HG03342 (cell line): ENCODE measurements at regions not wholly inside any gene's neighbourhood (a gene's known extent, or its start where the extent isn't known, plus 50 kb on each side); places are given as distances from the start of the nearest gene placed in this dataset.
A peak's percentile ranks its signal among the peaks of the same experiment; 100 is the strongest.

Source experiments
- ATAC-seq: cut with Tn5 transposase; IDR thresholded peaks from one replicate; pipeline ENCODE4 v1.9.1; 2021; ENCODE audit warnings: mild to moderate bottlenecking, moderate library complexity; ENCODE audit not compliant: unreplicated experiment

DNA sequence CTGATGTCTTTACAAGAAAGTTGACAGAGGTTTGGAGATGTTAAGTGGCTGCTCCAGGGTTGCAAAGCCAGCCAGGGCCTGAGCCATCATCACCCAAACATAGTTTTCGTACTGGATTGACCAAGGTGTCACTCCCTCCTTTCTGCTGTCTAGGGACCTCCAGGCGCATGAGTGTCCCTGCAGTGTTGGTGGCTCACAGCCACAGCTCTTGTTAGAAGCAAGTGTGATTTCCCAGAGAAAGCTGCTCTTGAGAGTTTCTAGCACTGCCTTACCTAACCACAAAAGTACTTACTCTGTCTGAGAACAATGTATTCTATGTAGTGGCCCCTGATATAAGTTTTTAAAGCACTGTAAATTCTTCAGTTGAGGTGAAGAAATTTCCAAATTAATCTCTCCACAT lies 144.1 kb downstream of the SOX2 start:
- ATAC-seq = no peak

DNA sequence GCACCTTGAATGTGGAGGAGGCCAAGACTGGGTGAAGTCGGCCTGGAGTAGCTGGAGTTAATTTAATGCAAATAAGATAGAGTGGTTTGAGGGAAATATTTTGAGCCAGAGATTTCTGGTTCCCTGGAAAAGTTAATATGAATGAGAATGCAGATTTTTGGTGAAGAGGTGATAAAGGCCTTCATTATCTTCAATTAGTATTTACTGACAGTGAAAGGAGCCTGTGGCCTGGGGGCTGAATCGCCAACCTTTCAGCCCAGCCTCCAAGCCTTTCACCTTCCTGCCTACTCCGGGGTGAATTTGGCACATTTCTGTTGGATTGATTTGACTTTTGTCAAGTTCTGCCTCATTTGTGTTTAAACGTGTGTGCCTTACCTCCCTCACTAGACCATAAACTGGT lies 147.8 kb downstream of the SOX2 start:
- no peak for ATAC-seq

DNA sequence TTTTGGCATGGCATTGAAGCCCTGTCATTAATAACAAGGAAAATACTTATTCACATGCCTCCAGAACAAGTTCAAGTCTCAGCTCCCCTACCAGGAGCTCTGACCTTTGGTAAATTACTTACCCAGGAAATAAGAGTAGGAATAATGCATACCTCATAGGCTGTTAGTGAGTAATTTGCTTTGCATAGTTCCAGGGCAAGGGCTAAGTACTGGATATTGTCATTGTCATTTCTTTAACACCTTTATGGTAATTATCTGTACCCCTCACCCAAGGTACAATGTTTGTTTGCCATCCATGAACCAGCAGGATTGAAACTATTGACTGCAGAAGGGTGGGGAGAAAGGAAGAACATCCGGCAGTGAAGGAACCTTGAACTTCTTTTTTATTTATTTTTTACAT lies 148.5 kb downstream of the SOX2 start:
- ATAC-seq = no peak

DNA sequence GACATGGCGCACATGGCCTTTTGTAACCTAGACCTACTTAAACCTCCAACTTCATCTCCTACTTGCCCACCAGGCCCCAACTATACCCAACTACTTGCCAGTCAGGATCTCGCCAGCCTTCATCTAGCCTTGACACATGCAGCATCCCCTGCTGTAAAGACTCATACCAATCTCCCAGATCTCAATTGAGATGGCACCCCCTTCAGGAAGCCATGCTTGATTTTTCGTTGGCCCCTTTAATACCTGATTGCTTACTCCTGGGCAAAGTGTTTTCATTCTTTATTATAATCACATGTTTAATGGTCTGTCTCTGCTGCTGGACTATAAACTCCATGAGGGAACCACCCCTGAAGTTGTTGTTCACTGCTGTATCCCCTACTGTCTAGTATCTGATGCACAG lies 150.8 kb downstream of the SOX2 start:
- ATAC-seq = no peak

DNA sequence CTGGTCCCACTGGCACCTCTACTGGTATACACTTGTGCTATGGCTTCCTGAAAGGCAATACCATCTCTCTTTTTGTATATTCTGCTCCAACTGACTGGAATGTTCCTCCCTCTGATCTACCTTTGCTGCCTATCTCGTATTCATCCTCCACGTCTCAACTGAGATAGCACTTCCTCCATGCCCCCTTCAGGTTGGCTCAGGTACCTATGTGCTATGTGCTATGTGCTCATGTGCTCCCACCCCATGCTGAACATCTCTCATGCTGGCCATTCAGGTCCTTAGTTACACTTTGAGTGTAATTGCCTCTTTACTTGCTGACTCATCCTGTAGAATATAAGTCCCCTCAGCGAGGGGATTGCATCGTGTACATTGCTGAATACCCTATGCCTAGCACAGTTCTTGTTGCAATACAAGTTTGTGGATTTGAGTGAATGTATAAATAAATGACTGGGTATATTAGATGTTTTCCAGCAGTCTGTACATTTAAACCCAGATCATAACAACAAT lies 156.9 kb downstream of the SOX2 start:
- no peak for ATAC-seq

DNA sequence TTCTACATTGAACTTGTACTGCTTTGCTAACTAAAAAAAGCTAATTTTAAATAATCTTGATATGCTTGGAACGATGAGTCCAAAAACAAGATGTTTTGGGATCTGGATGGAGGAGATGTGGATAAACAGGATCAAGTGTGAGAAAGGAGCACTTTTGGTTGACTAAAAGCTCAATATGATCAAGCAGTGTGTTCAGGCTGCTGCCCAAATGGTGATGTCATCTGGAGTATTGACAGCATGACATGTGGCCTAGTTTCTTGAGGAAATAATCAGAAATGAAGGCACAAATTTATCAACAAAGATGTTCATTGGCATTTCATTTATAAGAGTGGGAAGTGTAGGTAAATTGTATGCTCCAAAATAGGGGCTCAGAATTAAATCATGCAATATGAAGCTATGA lies 161.2 kb downstream of the SOX2 start:
- ATAC-seq = no peak

DNA sequence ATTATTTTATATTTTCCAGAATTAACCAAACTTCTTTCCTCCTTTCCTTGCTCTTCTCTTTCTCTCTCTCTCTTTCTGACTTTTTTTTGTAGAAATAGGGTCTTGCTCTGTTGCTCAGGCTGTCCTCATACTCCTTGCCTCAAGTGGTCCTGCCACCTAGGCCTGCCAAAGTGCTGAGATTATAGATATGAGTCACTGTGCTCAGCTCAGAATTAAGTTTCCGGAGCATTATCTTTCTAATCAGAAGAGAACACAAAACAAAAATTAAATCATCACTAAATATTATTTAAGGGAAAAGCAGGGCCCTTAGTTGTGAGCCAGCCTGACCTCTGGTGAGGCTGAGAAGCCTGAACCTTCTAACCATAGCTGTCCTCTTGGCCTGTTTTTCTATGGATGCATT lies 168.2 kb downstream of the SOX2 start:
- ATAC-seq = no peak

DNA sequence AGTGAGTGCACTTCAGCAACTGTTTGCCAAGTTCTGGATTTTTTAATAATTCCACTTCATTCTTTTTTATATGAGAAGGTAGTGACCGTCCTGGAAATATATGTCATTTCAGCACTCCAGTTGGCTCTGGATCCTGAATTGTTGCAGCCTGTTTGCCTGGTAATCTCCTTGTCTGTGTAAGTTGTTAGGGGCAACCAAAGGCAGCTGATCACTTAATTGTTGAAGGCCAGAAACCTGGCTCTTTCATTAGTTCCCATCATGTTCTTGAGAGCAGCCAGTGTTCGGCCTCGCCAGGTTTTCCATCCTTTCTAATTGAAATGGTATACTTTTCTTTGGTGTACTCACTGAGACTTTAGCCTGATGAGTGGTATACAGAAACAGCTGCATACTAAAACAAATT lies 168.6 kb downstream of the SOX2 start:
- ATAC-seq = no peak

DNA sequence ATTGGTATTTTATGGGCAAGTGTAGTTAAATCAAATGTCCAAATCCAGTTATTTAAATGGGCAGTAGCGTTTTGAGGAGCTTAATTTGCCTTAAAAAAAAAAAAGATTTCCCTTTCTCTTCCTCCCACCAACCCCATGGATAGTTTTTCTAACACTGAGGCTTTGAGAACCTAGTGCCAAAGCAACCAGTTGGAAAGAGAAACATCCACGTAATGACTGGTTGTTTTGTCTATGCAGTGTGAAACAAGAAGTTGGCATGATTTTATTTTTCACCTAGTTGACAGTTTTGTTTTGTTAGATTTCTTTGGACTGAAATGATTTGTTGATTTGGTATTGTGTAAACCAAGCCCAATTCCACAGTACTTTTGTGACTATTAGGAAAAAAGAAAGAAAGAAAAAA lies 170.0 kb downstream of the SOX2 start:
- no peak for ATAC-seq

DNA sequence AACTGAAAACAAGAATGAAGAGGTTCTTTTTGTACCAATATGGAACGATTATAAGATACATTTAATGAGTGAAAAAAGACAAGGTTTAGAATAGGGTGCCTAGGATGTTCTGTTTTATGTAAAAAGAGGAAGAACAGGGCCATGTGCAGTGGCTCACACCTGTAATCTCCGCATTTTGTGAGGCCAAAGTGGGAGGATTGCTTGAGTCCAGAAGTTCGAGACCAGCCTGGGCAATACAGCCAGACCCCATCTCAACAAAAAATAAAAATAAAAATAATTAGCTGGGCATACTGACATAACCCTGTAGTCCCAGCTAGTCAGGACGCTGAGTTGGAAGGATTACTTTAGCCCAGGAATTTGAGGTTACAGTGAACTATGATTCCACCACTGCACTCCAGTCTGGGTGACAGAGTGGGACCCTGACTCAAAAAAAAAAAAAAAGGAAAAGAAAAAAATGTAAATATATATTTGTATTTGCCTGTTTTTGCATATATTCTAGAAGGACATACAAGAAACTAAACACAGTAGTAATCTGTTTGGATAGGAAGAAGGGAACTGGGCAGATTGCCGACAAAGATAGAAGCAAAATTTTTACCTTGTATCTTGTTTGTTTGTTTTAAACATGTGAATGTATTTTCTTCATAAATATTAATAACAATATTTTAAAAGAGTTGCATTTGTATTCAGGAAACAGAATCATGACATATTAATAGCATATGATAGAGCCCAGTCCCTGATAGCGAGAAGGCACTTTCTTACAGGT lies 174.3 kb downstream of the SOX2 start:
- no peak for ATAC-seq

DNA sequence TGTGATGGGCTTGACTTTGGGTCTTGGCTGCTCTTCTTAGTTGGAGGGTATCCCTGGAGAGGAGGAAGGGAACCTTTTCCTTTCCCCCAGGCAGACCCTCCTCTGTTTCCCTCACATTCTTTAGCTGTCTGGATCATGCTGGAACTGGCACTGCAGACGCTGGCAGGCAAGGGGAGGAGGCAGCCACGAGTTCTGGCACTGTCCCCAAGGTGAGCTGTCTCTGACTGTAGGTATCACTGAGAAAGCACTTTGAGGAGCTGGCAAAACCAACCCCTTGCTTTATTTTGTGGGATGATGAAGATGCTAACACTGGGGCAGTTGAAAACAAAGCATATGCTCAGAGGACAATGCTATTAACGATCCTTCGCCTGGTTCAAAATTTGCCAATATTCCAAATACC lies 175.0 kb downstream of the SOX2 start:
- no peak for ATAC-seq

DNA sequence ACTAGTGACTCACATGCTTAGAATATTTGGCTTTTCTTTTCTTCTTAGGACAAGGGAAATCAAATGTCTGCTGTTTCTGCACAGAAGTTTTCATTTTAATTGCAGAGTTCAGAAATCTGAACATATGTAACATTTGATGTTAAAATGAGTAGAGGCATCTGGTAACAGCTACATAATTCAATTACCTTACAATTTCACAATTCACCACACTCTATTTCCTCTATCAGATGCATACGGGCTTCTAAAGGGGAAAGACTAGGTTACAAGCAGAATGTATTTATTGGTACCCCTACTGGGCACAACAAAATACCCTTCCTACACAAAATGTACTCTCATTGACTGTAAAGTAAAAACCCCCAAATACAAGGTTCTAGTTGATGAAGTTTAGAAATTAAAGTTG lies 176.0 kb downstream of the SOX2 start:
- ATAC-seq = no peak

DNA sequence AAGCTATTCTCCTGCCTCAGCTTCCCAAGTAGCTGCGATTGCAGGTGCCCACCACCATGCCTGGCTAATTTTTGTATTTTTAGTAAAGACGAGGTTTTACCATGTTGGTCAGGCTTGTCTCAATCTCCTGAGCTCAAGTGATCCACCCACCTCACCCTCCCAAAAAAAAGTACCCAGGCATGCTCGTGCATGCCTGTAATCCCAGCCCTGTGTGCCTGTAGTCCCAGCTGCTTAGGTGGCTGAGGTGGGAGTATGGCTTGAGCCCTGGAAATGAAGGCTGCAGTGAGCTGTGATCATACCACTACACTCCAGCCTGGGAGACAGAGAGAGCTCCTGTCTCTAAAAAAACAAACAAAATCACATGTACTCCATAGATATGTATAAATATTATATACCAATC lies 176.5 kb downstream of the SOX2 start:
- no peak for ATAC-seq

DNA sequence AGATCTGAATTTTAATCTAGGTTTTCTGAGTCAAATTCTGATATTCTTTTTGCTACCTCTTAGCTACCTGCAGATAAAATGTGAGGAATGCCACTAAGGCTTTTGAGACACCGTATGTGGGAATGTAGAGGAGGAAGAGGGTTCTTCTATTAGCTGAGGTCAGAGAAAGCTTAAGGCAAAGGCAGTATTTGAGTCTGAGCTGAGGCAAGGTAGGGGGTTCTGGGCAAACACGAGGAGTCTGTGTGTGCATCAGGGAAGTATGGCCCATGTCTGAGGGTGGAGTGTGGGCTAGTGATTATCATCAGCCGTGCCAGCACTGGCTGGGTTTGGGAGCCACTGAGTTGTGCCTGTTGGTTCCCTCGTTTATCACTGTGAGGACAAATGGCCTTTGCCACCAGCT lies 181.1 kb downstream of the SOX2 start:
- ATAC-seq = no peak

DNA sequence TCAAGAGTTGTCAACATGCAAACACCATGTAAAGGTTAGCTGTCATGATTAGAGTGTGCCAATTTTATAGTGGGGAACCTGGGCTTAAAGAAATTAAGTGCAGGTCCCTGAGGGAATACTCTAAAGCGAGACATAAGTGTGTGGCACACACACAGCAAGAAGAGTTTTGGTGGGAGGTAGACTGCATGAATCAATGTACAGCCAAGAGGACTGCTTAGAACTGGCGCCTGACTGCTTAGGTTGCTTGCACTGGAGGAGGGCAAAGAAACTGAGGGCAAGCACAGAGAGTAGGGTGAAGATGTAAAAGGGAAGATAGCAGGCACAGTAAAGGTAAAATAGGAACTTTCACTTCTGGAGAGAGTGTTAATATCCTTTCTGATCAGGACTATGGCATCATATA lies 184.9 kb downstream of the SOX2 start:
- ATAC-seq = no peak

DNA sequence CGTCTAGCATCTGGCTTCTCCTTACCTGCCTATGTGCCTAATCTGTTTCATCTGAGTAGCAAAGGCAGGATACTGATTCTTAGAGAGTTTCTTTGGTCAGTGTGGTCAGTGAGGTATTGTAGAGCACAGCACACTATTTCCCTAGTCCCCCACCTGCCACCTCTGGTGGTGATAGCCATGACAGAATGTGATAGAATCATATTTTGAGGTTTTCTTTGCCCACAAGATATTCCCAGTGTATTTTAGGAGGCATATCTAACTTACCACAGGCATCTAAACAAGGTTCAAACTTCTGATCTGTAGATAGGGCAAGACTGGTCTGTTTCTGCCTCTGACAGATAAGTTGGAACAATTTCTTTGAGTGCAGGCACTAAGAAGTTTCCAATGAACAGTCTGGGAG lies 188.0 kb downstream of the SOX2 start:
- ATAC-seq = no peak

DNA sequence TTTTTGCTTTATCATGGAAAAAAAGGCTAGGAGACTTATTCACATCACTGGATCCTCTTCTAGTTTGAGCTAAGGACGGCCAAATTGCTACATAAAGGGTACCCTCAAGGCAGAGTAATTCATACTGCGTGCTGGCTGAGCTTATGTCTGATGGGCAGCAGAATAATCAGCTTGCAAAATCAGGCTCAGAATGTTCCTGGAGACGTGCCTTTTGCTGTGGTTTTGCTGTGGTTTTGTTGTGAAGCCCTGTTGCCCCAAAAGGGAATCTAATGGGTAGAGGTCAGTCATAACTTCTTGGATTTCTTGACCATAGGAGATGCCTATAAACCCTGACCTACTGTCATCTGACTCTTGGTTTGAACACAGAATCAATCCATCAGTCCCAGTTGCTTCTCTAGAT lies 189.9 kb downstream of the SOX2 start:
- no peak for ATAC-seq

DNA sequence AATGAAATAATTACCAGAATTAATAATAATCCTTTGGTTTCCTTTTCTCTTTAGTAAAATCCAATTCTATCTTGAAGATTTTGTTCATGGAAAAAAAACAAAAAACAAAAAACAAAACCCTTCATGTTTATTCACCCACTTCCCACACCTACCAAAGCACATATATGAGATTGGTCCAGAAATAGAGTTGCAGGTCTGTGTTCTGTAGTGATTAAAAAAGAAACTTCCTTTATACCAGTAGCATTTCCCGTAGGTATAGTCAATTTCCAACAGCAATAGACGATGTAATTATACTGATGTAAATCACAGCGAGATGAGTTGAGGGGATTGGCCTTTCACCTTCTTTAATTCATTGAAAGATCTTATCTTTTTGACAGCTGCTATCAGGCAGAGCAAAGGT lies 194.6 kb downstream of the SOX2 start:
- ATAC-seq = no peak

DNA sequence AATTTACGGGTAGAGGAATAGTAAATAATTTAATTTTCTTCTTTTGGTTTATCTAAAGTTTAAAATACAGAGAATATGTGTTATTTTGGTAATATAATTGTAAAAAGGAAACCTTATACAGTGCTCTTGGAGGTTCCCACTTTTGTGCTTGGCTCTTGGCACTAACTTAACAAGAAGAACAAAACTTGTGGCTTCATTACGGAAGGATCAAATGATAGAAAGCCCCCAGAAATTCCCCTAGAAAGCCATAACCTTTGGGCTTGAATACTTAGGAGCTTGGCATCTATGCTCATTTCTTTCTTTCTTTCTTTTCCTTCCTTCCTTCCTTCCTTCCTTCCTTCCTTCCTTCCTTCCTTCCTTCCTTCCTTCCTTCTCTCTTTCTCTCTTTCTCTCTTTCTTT lies 197.5 kb downstream of the SOX2 start:
- no peak for ATAC-seq

DNA sequence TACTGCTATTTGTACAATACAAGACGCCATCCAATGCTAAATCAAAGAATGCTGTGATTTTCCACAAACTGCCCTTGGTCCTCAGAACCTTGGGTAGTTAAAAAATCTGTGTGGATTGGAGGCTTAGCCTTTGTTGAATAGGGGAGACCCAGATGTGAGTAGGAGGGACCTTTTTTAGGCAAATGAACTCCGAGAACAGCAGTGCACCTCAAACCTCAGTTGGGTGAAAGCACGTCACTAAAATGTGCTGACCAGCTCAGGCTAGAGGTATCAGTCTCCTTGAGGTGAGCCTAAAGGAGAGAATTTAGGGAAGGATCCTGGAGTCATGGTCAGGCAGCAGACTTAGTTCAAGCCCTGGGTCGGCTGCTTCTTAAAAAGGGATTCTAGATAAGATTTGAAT lies 200.7 kb downstream of the SOX2 start:
- peak; percentile 42 for ATAC-seq

DNA sequence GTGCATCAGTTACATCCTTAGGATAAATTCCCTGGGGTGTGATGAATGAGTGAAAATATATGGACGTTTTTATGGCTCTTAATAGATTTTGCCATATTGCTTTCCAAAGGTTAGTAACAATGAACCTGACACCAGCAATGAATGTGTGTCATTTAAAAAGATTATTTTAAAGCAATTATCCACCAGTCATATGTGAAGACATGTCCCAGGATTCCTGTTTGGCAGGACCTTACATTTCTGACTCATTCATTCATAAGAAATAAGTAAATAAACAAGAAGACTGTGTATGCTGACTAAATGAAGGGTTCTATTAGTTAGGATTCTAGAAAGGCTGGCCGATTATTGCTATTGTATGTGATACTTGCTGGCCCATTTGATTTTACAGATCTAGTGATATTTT lies 201.5 kb downstream of the SOX2 start:
- no peak for ATAC-seq

DNA sequence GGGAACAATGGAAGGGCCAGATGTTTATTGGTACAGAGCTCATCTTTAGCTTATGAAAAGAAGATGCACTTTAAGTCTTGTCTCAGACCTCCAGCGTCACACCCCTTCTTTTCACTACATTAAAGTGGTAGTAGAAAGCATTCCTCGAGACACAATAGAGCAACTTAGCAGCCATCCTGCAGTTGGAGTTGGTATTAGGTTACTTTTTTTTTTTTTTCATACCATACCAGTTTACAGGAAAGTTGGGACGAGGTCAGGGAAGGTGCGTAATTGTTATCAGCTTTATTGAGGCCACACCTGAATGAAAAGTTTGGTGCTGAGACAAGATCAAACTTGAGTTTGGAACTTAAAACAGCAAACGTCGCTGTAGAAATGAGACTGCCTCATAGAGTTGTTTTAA lies 203.8 kb downstream of the SOX2 start:
- ATAC-seq = no peak

DNA sequence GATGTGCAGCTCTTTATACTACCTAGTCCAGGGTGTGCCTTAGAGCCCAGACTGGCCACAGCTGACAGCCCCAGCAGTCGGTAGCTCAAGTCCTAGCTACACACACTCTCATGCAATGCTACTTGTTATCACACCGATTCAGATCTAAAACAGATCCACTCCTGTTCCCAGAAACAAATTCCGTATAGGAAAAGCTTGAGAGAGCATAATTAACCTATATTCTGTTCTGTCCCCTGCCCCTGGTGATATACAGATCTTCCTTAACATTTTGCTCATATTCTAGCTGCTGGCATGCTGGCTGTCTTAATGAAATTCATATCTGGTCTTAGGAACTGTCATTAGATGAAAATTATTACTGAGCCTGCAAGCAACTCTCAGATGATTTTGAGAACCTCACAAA lies 204.3 kb downstream of the SOX2 start:
- ATAC-seq = no peak
